HG03432 (cell line): ENCODE measurements at regions not wholly inside any gene's neighbourhood (a gene's known extent, or its start where the extent isn't known, plus 50 kb on each side); places are given as distances from the start of the nearest gene placed in this dataset.
"Not testable (repeated sequence)": the region's sequence is repeated elsewhere in the genome, so short reads cannot be mapped to it uniquely, and the experiment has no call there.

Source experiments
- ATAC-seq: cut with Tn5 transposase; IDR thresholded peaks from one replicate; pipeline ENCODE4 v1.9.1; 2021; ENCODE audit warnings: mild to moderate bottlenecking, moderate library complexity; ENCODE audit not compliant: unreplicated experiment

GRCh38 chr2:207438414-207439126, 91.2 kb upstream of the CREB1 start:
- no peak for ATAC-seq

DNA sequence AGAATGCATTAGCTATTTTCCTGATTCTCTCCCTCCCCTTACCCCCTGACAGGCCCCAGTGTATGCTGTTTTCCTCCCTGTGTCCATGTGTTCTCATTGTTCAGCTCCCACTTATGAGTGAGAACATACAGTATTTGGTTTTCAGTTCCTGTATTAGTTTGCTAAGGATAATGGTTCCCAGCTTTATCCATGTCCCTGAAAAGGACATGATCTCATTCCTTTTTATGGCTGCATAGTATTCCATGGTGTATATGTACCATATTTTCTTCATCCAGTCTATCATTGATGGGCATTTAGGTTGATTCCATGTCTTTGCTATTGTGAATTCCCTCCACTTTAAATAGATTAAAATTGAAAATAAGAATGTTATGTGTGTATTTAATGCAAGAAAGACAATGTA, 89.9 kb upstream of the CREB1 start:
- not testable (repeated sequence) for ATAC-seq

DNA sequence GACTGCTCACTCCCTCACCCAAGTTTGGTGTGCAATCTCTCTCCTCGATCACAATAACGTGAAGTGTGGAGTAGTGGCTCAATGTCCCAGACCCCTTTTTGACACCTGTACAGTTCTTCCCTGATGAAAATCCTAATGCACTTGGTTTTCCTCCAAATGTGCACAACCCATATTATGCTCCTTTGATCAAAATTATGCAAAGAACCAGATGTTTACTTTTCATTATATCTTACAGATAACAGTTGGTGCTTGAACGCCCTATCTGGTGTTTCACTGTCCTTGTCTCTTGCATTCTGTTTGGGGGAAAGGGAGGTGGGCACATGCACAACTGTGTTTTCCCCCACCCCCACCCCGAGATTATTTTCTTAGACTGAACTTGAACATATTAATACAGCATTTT, 85.0 kb upstream of the CREB1 start:
- no peak for ATAC-seq

GRCh38 chr2:207446653-207447052, 83.1 kb upstream of the CREB1 start:
- ATAC-seq: no peak

DNA sequence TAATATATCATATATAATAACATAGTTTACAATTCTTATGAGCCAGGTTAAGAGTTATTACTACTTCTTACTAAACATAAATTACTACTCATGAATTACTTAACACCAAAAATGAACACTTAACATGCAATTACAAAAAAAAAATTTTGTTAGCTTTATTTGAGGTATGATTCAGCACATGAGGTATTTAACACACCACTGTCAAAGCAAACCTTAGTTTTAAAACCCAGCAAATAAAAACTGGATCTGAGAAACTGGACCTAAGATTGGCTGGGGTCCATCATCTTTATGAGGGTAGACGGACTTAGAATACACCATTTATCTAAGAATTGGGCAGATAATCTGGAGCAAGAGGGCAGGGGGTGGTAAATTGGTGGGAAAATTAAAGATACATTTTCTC, 81.8 kb upstream of the CREB1 start:
- ATAC-seq: no peak

DNA sequence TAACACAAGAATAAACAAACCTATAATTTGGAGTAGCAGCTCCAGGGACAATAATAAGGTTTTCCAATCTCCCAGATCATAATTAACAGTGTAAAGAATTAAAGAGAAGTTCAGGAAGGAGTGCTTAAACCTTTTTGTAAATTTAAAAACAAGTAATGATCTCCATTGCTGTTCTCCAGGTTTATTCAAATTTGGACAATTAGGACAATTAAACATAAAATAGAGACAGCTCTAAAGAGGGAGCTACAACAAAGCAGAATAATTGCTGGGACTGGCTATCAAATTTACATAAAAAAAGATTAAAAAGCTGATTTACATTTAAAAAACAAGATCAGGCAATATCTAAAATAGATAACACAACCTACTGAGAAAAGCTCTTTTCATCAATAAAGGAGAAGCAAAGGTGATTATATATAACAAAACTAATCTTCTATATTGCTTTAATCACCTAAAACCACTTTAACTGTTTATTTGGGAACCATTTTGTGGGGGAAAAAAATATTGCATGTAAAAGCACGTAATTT, 80.1 kb upstream of the CREB1 start:
- no peak for ATAC-seq

- no peak for ATAC-seq
Observed at GRCh38 chr2:207450186-207450585, 79.6 kb upstream of the CREB1 start.

GRCh38 chr2:207458582-207458981, 71.2 kb upstream of the CREB1 start:
- no peak for ATAC-seq

DNA sequence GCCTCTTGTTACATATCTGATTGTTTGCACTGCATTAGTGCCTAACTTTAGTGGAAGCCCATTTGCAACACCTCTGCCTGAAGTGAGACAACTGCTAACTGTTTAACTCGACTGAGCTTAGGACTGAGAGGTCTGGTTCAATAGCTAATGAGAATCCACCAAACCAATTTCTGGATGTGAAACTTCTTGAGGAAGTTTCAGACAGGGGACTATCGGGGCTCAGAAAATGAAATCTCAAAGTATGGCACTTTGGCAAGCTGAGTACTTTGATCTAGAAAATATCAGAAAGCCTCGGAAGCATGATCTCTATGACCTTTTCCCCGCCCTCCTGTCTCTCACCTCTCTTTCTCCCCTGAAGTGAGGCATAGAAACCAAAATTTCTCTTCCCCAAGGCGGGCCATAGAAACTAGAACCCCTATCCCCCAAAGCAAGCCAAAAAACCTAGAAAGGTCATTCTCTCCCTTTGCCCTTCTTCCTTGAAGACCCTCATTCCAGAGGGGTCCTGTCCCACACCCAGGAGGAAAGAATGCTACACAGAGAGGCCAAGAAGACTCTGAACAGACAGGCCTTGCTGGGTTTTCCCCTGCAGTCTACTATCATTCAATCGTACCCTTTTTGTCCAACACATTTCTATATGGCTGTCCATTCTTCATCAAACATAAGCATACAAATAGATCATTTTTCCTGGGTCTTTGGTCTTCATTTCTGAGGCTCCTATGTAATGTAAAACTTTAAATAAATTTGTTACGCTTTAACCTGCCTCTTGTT, 69.6 kb upstream of the CREB1 start:
- ATAC-seq: peak; percentile 89

DNA sequence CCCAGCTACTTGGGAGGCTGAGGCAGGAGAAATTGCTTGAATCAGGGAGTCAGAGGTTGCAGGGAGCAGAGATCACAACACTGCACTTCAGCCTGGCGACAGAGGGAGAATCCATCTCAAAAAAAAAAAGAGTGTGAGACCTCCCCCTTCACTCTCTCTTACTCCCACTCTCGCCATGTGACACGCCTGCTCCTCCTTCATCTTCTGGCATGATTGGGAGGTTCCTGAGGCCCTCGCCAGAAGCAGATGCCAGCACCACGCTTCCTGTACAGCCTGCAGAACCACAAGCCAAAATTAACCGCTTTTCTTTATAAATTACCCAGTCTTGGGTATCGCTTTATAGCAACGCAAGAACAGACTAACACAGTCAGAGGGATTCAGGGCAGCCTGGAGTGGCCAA, 66.3 kb upstream of the CREB1 start:
- no peak for ATAC-seq

DNA sequence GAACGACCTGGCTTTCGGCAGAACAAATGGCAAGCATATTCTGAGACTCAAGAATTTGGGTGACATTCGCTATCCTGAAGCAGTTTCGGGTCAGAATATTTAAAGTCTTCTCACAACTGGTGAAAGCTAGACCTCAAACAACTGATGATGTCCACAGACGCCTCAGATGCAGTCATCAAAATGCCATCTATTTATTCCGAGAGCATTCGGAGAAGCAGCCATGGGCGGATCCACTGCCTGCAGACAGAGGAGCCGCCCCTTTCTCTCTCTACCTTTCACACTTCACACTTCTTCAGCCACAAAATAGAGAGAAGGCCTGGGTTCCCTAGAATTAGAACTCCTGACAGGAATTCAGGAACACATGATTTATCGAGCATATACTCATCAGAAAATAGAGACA, 65.8 kb upstream of the CREB1 start:
- no peak for ATAC-seq

DNA sequence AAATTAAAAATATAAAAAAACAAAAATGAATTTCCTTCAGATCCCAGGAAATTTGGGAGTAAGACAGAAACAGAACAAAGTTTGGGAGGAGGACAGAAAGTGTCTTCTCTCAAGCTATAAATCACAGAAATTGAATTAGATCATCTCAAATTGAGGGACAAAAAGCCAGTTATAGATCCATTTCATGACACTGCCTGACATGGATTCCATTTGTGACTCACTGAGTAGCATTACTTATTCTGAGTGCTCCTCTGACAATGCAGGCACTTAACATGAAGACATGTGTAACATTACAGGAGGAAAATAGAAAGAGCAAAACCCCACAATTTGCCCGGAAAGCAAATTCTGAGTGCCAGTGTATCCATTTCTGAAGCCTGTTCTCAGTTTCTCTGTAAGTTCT, 63.9 kb upstream of the CREB1 start:
- ATAC-seq: no peak

DNA sequence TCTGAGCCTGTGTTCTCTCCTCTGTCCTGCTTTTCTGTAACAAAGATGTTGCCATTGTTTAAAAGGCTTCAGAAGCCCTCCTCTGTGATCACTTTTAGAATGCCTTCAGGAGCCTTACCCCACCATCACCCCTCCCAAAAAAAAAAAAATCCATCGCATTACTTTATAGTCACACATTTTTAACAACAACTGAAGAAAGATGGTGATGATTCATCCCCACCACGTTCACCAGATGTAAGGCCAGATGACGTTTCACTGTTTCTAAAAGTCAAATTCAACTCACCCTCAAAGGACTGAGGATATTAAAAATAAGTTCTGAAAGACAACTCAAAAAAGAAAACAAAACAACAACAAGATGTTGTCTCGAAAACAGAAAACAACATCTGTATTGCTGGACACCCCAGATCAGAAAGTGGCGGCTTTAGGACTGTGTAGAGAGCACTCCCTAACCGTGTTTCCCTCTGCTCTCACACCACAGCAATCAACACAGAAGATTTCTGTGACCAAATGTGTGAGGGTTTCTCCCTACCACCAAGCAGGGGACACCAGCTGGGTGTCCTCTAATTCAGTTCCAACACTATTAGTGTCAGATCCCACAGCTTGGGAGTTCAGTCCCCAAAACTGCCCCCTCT, 61.9 kb upstream of the CREB1 start:
- ATAC-seq: peak; percentile 85

- ATAC-seq: no peak
Observed at GRCh38 chr2:207468488-207468887, 61.3 kb upstream of the CREB1 start.

- ATAC-seq: no peak
Observed at GRCh38 chr2:207469451-207469850, 60.3 kb upstream of the CREB1 start.

GRCh38 chr2:207469943-207470729, 59.6 kb upstream of the CREB1 start:
- ATAC-seq: no peak

- ATAC-seq: no peak
Observed at GRCh38 chr2:207471261-207471660, 58.5 kb upstream of the CREB1 start.

DNA sequence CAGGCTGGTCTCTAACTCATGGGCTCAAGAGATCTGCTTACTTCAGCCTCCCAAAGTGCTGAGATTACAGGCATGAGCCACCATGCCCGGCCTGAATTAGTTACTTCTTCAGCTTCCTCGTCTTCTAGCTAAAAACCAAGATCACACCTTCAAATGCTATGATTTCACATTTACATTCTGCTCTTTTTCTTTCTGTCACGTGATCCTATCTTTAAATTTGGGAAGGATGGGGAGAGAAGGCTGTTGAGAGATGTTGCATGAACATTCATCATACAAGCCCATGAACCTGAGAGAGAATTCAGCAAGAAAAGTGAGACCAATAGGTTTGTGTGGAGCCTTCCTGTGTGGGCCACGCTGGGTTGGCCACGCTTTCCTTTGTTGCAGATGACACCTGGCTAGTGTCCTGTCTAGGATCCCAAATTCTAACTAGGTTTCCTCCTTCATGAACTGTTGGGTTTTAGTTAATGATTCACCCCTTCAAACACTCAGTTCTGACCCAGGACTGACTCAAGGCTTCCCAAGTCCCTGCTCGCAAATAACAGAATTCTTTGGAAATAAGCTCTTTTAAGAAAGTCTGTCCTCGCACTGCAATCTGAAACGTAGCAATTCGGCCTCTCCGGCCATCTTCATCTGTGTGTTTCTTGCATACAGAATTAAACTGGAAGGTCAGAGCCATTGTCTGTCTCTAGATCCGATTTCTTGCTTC, 57.3 kb upstream of the CREB1 start:
- ATAC-seq: no peak

DNA sequence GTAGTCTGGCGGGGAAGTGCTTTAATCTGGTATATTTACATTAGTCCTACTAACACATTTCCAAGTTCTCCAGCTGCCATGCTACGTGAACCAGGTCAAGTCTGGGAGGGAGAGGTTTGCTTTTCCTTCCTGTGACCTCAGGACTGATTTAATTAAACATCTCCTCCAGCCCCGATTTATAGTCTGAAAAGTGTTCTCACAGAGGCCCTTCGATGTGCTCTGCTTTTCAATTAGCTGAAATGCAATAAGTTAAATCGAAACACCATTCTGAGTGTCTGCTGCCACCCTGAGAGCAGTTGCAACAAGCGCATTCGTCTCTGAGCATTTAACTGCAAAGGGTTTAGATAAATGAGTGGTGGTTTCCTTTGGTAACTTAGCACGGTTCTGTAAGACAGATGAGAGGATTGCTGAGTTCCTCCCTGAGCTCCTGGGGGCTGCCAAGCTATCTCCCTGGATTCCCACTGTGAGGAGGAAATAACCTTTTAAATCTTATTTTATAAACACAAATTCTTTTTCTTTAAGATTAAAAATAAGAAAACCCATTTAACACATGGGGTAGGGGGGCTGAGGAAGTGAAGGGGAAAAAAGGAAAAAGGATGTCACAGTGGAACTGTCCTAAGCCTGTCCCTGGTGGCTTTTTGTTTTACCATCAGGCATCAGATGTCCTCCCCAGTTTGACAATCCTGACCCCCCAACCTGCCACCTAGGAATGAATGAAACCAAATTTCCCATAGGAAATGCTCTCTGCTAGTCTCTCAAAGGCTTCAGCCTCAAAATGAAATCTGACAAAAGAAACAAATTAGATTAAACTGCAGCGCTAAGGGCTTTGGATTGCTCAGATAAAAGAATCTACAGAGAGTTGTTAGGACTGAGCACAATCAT, 56.5 kb upstream of the CREB1 start:
- peak; percentile 65 for ATAC-seq

DNA sequence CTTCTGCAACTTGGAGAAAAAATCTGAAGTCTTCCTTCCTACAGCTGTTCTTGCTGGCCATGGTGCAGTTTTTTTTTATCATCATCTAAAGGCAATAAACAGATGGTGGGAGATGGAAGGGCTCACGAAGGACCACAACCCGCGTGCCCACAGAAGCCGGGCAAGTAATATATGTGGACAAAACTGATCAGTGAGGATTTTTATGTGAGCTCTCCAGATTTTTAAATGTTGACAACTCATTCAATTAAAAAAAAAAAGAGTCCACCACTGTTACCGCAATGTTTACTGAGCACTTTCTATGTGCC, 55.9 kb upstream of the CREB1 start:
- ATAC-seq: no peak
